ENCODE measurements at regions not wholly inside any gene's neighbourhood (a gene's known extent, or its start where the extent isn't known, plus 50 kb on each side); places are given as distances from the start of the nearest gene placed in this dataset.

DNA sequence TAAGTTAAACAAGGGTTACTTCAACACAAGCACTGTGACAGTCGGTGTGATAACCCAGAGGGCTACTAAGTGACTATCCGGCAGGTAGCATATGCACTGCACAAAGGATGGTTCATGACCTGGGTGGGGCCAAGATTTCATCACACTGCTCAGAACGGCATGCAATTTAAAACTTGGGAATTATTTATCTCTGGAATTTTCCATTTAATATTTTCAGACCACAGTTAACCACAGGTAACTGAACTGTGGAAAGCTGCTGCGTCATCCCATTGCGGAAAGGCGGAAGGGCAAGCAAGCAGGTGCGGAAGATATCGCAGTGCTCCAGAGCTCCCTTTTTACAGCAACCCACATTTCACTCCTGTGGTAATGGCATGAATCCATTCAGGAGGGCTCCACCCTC lies 540.8 kb downstream of the INSC start (continued):
- TF ChIP-seq COPS2 (conservative IDR thresholded peaks at IDR 0.05) (no peak), SIN3B (IDR thresholded peaks at IDR 0.05; ENCODE audit: low read depth) (no peak), TOE1 (IDR thresholded peaks at IDR 0.05; ENCODE audit: borderline replicate concordance) (no peak), TOE1 (CRISPR knock-in tag; IDR thresholded peaks at IDR 0.05; ENCODE audit: borderline replicate concordance, low read depth) (no peak), PHF8 (IDR thresholded peaks at IDR 0.05; ENCODE audit: borderline replicate concordance, low read length) (no peak), EP300 (IDR thresholded peaks at IDR 0.05; ENCODE audit: low read length) (peak; percentile 11; the same call in 1 of the 2 replicates), TRIM28 (IDR thresholded peaks at IDR 0.05) (no peak), CBFA2T3 (IDR thresholded peaks at IDR 0.05) (peak; percentile 54), SMAD2 (IDR thresholded peaks at IDR 0.05; ENCODE audit: low read depth, low read length) (no peak), FOXK1 (CRISPR knock-in tag; IDR thresholded peaks at IDR 0.05; ENCODE audit: borderline replicate concordance) (no peak), ILK (tag; IDR thresholded peaks at IDR 0.05; ENCODE audit: borderline replicate concordance, low read depth) (no peak), MYNN (IDR thresholded peaks at IDR 0.05) (no peak), MYNN (CRISPR knock-in tag; IDR thresholded peaks at IDR 0.05) (no peak), NR4A1 (CRISPR knock-in tag; IDR thresholded peaks at IDR 0.05) (no peak), NR4A1 (tag; IDR thresholded peaks at IDR 0.05) (no peak), CHD1 (IDR thresholded peaks at IDR 0.05; ENCODE audit: low read length) (no peak), ZNF507 (tag; conservative IDR thresholded peaks at IDR 0.05) (no peak), FUS (optimal IDR thresholded peaks at IDR 0.05; ENCODE audit: low read depth, low read length) (no peak), XRCC5 (IDR thresholded peaks at IDR 0.05; ENCODE audit: low read depth, low read length) (no peak), FOS (IDR thresholded peaks at IDR 0.05; ENCODE audit: extremely low read depth, insufficient read length) (no peak), E2F3 (CRISPR knock-in tag; IDR thresholded peaks at IDR 0.05) (no peak), STAT5B (CRISPR knock-in tag; IDR thresholded peaks at IDR 0.05) (no peak), ZNF316 (IDR thresholded peaks at IDR 0.05) (peak; percentile 72), ZNF586 (CRISPR knock-in tag; conservative IDR thresholded peaks at IDR 0.05) (no peak), CTBP1 (IDR thresholded peaks at IDR 0.05; ENCODE audit: borderline replicate concordance) (peak; percentile 61; the same call in 1 of the 2 replicates), MAFG (tag; conservative IDR thresholded peaks at IDR 0.05) (0 out of 2 replicates have a peak, but pooled peaks have one; percentile 5), SOX6 (IDR thresholded peaks at IDR 0.05) (no peak), SMARCC2 (IDR thresholded peaks at IDR 0.05; ENCODE audit: low read depth) (no peak), POLR2AphosphoS2 (IDR thresholded peaks at IDR 0.05; ENCODE audit: low read length) (no peak)
- TF ChIP-seq, protein P1, sequence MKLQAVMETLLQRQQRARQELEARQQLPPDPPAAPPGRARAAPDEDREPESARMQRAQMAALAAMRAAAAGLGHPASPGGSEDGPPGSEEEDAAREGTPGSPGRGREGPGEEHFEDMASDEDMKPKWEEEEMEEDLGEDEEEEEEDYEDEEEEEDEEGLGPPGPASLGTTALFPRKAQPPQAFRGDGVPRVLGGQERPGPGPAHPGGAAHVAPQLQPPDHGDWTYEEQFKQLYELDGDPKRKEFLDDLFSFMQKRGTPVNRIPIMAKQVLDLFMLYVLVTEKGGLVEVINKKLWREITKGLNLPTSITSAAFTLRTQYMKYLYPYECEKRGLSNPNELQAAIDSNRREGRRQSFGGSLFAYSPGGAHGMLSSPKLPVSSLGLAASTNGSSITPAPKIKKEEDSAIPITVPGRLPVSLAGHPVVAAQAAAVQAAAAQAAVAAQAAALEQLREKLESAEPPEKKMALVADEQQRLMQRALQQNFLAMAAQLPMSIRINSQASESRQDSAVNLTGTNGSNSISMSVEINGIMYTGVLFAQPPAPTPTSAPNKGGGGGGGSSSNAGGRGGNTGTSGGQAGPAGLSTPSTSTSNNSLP (IDR thresholded peaks at IDR 0.05; ENCODE audit: borderline replicate concordance, low read depth, low read length): no peak
- TF ChIP-seq, protein P2, sequence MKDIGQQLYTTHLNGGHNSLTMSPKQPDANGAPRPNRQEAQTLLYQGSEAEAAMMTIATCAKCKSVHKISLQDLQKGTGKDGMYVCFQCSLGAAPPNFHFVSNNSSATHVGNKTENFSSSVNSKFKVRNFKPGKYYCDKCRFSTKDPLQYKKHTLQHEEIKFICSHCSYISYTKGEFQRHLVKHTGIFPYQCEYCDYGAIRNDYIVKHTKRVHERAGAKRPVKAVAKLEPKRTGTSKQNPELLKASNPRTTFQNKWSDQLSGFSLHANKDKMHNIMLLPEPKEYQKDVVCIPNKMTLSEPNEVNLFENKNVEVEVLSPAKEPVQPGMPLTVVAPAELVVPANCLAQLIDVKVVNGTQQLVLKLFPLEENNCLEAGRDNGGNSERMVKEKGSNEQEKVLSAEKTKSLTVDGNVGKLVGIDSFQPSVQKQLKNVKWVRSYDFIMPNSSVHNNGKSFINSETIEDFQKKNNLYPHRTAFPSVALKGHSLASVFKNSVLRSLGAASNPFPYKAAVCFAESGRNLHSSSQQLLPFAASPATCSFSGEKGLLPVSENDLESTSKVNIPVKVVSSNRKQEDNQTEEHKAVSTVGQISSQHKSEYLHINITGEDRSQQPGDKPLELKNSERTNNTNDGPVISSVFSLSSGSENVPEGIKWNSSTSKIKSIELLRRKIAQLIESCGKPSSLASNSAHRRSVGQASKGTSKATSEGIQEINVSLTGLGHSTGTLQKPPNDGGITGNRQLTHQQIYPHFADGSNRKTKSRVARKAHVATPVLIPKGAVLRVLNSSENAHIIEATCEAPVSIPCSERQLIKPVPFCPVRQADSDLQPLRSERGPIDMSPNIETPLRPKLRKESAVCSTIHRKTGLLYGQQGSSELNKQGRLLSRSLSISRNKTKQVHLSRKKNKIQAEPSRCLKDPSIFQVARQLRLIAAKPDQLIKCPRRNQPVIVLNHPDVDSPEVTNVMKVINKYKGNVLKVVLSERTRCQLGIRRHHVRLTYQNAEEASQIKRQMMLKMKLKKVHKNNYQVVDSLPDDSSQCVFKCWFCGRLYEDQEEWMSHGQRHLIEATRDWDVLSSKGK (CRISPR knock-in tag; IDR thresholded peaks at IDR 0.05): no peak
